ENCODE measurements at regions not wholly inside any gene's neighbourhood (a gene's known extent, or its start where the extent isn't known, plus 50 kb on each side); places are given as distances from the start of the nearest gene placed in this dataset.

- Histone ChIP-seq H3K27ac (replicated peaks; ENCODE audit: low read length) (no peak overlapping the region), H2BK5ac (ENCODE audit: low read length) (no peak overlapping the region), H3K23ac (ENCODE audit: low read depth, low read length, poor library complexity) (no peak overlapping the region), H2BK15ac (ENCODE audit: low read length) (no peak overlapping the region), H4K8ac (ENCODE audit: low read depth, low read length) (no peak overlapping the region), H3K79me1 (ENCODE audit: low read depth, low read length) (no peaks in the 10 kb centered on the region), H3K14ac (ENCODE audit: low read length) (no peak overlapping the region), H3K4me3 (ENCODE audit: low read length in 2 of 2) (no peak overlapping the region), H2BK12ac (ENCODE audit: low read length) (no peak overlapping the region), H4K91ac (ENCODE audit: low read depth, low read length, poor library complexity) (no peak overlapping the region), H3K4me2 (ENCODE audit: insufficient read depth, low read length, poor library complexity, severe bottlenecking) (no peak overlapping the region), H2BK120ac (ENCODE audit: low read depth, low read length) (no peak overlapping the region), H3K9me3 (replicated peaks in 1 of 2; ENCODE audit: control insufficient read depth in 2 of 2, insufficient read depth in 1 of 2, low read depth in 1 of 2, low read length in 2 of 2) (no peaks in the 10 kb centered on the region), H2AK5ac (ENCODE audit: low read depth, low read length) (no peak overlapping the region), H3K27me3 (ENCODE audit: control insufficient read depth in 3 of 3, insufficient read depth in 3 of 3, low read depth in 1 of 3, low read length in 3 of 3) (no peaks in the 10 kb centered on the region), H3K4me1 (ENCODE audit: control insufficient read depth in 2 of 2, insufficient read depth in 1 of 2, low read depth in 1 of 2, low read length in 2 of 2) (peaks cover 0 to 3% of the 10 kb centered on the region in 2 donors), H3K18ac (ENCODE audit: low read length) (no peak overlapping the region), H2AFZ (ENCODE audit: low read length) (no peak overlapping the region), H3K4ac (ENCODE audit: low read length) (no peak overlapping the region), H3K36me3 (replicated peaks in 1 of 2; ENCODE audit: control insufficient read depth in 2 of 2, insufficient read depth in 2 of 2, low read length in 2 of 2) (no peaks in the 10 kb centered on the region), H3K9ac (ENCODE audit: low read depth, low read length, poor library complexity) (no peak overlapping the region)
- no CpG with 5 or more reads among the region's 4 CpGs for WGBS, 2 donors (ENCODE audit: extremely low coverage in 2 of 2, insufficient read length in 2 of 2, insufficient replicate concordance in 1 of 2)
- no peak for DNase-seq (ENCODE audit: low spot score)
These were observed 222.6 kb downstream of the TMEM161B start for GRCh38 chr5:88045931-88046461.

DNA sequence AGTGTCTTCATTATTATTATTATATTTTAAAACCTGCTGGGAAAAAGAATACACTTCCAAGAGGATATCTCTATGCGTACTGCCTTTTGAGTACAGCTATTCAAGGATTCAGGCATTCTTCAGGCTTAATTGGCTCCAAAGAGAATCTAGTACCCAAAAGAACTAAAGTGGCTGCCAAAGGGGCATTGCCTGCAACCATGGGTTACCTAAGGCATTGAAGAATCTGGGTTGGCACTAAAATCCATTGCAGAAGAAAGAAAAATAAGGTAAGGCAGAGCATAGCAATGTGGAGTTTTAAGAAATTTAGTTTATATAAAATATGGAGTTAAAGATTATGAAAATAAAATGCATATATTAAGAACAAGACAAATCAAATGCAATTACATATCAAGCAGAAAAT lies 223.5 kb downstream of the TMEM161B start:
- Histone ChIP-seq H3K14ac (ENCODE audit: low read length) (no peak overlapping the region), H4K8ac (ENCODE audit: low read depth, low read length) (no peak overlapping the region), H2BK120ac (ENCODE audit: low read depth, low read length) (no peak overlapping the region), H3K4me2 (ENCODE audit: insufficient read depth, low read length, poor library complexity, severe bottlenecking) (no peak overlapping the region), H3K27me3 (ENCODE audit: control insufficient read depth in 3 of 3, insufficient read depth in 3 of 3, low read depth in 1 of 3, low read length in 3 of 3) (no peaks in the 10 kb centered on the region), H3K18ac (ENCODE audit: low read length) (no peak overlapping the region), H3K9ac (ENCODE audit: low read depth, low read length, poor library complexity) (no peak overlapping the region), H2AFZ (ENCODE audit: low read length) (no peak overlapping the region), H3K23ac (ENCODE audit: low read depth, low read length, poor library complexity) (no peak overlapping the region), H4K91ac (ENCODE audit: low read depth, low read length, poor library complexity) (no peak overlapping the region), H2BK15ac (ENCODE audit: low read length) (no peak overlapping the region), H2BK5ac (ENCODE audit: low read length) (no peak overlapping the region), H3K4me3 (ENCODE audit: low read length in 2 of 2) (no peak overlapping the region), H3K36me3 (replicated peaks in 1 of 2; ENCODE audit: control insufficient read depth in 2 of 2, insufficient read depth in 2 of 2, low read length in 2 of 2) (no peaks in the 10 kb centered on the region), H3K4me1 (ENCODE audit: control insufficient read depth in 2 of 2, insufficient read depth in 1 of 2, low read depth in 1 of 2, low read length in 2 of 2) (peaks cover 0 to 3% of the 10 kb centered on the region in 2 donors), H3K79me1 (ENCODE audit: low read depth, low read length) (no peaks in the 10 kb centered on the region), H3K4ac (ENCODE audit: low read length) (no peak overlapping the region), H3K9me3 (replicated peaks in 1 of 2; ENCODE audit: control insufficient read depth in 2 of 2, insufficient read depth in 1 of 2, low read depth in 1 of 2, low read length in 2 of 2) (no peaks in the 10 kb centered on the region), H2BK12ac (ENCODE audit: low read length) (no peak overlapping the region), H3K27ac (replicated peaks; ENCODE audit: low read length) (no peak overlapping the region), H2AK5ac (ENCODE audit: low read depth, low read length) (no peak overlapping the region)
- WGBS, 2 donors (ENCODE audit: extremely low coverage in 2 of 2, insufficient read length in 2 of 2, insufficient replicate concordance in 1 of 2) = no CpG with 5 or more reads among the region's 1 CpG
- DNase-seq (ENCODE audit: low spot score) = no peak

GRCh38 chr5:88034520-88034919 lies 234.1 kb downstream of the TMEM161B start:
- H3K4ac ChIP-seq (ENCODE audit: low read length) = no peak overlapping the region
- H2BK15ac ChIP-seq (ENCODE audit: low read length) = no peak overlapping the region
- no peak overlapping the region for H2BK5ac ChIP-seq (ENCODE audit: low read length)
- H3K4me1 ChIP-seq (ENCODE audit: control insufficient read depth in 2 of 2, insufficient read depth in 1 of 2, low read depth in 1 of 2, low read length in 2 of 2) = no peaks in the 10 kb centered on the region
- WGBS, 2 donors (ENCODE audit: extremely low coverage in 2 of 2, insufficient read length in 2 of 2, insufficient replicate concordance in 1 of 2) = no CpG with 5 or more reads among the region's 1 CpG
- no peak overlapping the region for H3K18ac ChIP-seq (ENCODE audit: low read length)
- H4K8ac ChIP-seq (ENCODE audit: low read depth, low read length) = no peak overlapping the region
- H2BK12ac ChIP-seq (ENCODE audit: low read length) = no peak overlapping the region
- no peak for DNase-seq (ENCODE audit: low spot score)
- no peak overlapping the region for H3K23ac ChIP-seq (ENCODE audit: low read depth, low read length, poor library complexity)
- no peak overlapping the region for H3K14ac ChIP-seq (ENCODE audit: low read length)
- H2AK5ac ChIP-seq (ENCODE audit: low read depth, low read length) = no peak overlapping the region
- H2AFZ ChIP-seq (ENCODE audit: low read length) = no peak overlapping the region
- H3K9ac ChIP-seq (ENCODE audit: low read depth, low read length, poor library complexity) = no peak overlapping the region
- no peaks in the 10 kb centered on the region for H3K9me3 ChIP-seq (replicated peaks in 1 of 2; ENCODE audit: control insufficient read depth in 2 of 2, insufficient read depth in 1 of 2, low read depth in 1 of 2, low read length in 2 of 2)
- H3K4me3 ChIP-seq (ENCODE audit: low read length in 2 of 2) = no peak overlapping the region
- no peaks in the 10 kb centered on the region for H3K27me3 ChIP-seq (ENCODE audit: control insufficient read depth in 3 of 3, insufficient read depth in 3 of 3, low read depth in 1 of 3, low read length in 3 of 3)
- no peak overlapping the region for H3K27ac ChIP-seq (replicated peaks; ENCODE audit: low read length)
- H3K4me2 ChIP-seq (ENCODE audit: insufficient read depth, low read length, poor library complexity, severe bottlenecking) = no peak overlapping the region
- H2BK120ac ChIP-seq (ENCODE audit: low read depth, low read length) = no peak overlapping the region
- no peak overlapping the region for H4K91ac ChIP-seq (ENCODE audit: low read depth, low read length, poor library complexity)
- H3K79me1 ChIP-seq (ENCODE audit: low read depth, low read length) = no peaks in the 10 kb centered on the region
- no peaks in the 10 kb centered on the region for H3K36me3 ChIP-seq (replicated peaks in 1 of 2; ENCODE audit: control insufficient read depth in 2 of 2, insufficient read depth in 2 of 2, low read length in 2 of 2)

GRCh38 chr5:88033191-88033590 lies 235.5 kb downstream of the TMEM161B start:
- no peak overlapping the region for H2BK120ac ChIP-seq (ENCODE audit: low read depth, low read length)
- H2BK15ac ChIP-seq (ENCODE audit: low read length) = no peak overlapping the region
- no peak overlapping the region for H3K23ac ChIP-seq (ENCODE audit: low read depth, low read length, poor library complexity)
- H3K27me3 ChIP-seq (ENCODE audit: control insufficient read depth in 3 of 3, insufficient read depth in 3 of 3, low read depth in 1 of 3, low read length in 3 of 3) = no peaks in the 10 kb centered on the region
- H3K9me3 ChIP-seq (replicated peaks in 1 of 2; ENCODE audit: control insufficient read depth in 2 of 2, insufficient read depth in 1 of 2, low read depth in 1 of 2, low read length in 2 of 2) = no peaks in the 10 kb centered on the region
- H4K91ac ChIP-seq (ENCODE audit: low read depth, low read length, poor library complexity) = no peak overlapping the region
- no peak overlapping the region for H2AK5ac ChIP-seq (ENCODE audit: low read depth, low read length)
- no peak overlapping the region for H2BK12ac ChIP-seq (ENCODE audit: low read length)
- H3K36me3 ChIP-seq (replicated peaks in 1 of 2; ENCODE audit: control insufficient read depth in 2 of 2, insufficient read depth in 2 of 2, low read length in 2 of 2) = no peaks in the 10 kb centered on the region
- WGBS, 2 donors (ENCODE audit: extremely low coverage in 2 of 2, insufficient read length in 2 of 2, insufficient replicate concordance in 1 of 2) = no CpG with 5 or more reads among the region's 2 CpGs
- no peak overlapping the region for H3K9ac ChIP-seq (ENCODE audit: low read depth, low read length, poor library complexity)
- H2BK5ac ChIP-seq (ENCODE audit: low read length) = no peak overlapping the region
- H3K4ac ChIP-seq (ENCODE audit: low read length) = no peak overlapping the region
- no peak for DNase-seq (ENCODE audit: low spot score)
- no peaks in the 10 kb centered on the region for H3K4me1 ChIP-seq (ENCODE audit: control insufficient read depth in 2 of 2, insufficient read depth in 1 of 2, low read depth in 1 of 2, low read length in 2 of 2)
- no peak overlapping the region for H3K4me2 ChIP-seq (ENCODE audit: insufficient read depth, low read length, poor library complexity, severe bottlenecking)
- H4K8ac ChIP-seq (ENCODE audit: low read depth, low read length) = no peak overlapping the region
- no peak overlapping the region for H3K4me3 ChIP-seq (ENCODE audit: low read length in 2 of 2)
- no peak overlapping the region for H3K27ac ChIP-seq (replicated peaks; ENCODE audit: low read length)
- no peaks in the 10 kb centered on the region for H3K79me1 ChIP-seq (ENCODE audit: low read depth, low read length)
- H3K18ac ChIP-seq (ENCODE audit: low read length) = no peak overlapping the region
- H2AFZ ChIP-seq (ENCODE audit: low read length) = no peak overlapping the region
- H3K14ac ChIP-seq (ENCODE audit: low read length) = no peak overlapping the region

Measured in neuronal stem cell (in vitro differentiated cells).